HG02973 (cell line): ENCODE measurements at regions not wholly inside any gene's neighbourhood (a gene's known extent, or its start where the extent isn't known, plus 50 kb on each side); places are given as distances from the start of the nearest gene placed in this dataset.
"Not testable (repeated sequence)": the region's sequence is repeated elsewhere in the genome, so short reads cannot be mapped to it uniquely, and the experiment has no call there.

Experiments
- ATAC-seq: cut with Tn5 transposase; IDR thresholded peaks from one replicate; pipeline ENCODE4 v1.9.1; 2021; ENCODE audit warnings: moderate library complexity; ENCODE audit not compliant: unreplicated experiment

DNA sequence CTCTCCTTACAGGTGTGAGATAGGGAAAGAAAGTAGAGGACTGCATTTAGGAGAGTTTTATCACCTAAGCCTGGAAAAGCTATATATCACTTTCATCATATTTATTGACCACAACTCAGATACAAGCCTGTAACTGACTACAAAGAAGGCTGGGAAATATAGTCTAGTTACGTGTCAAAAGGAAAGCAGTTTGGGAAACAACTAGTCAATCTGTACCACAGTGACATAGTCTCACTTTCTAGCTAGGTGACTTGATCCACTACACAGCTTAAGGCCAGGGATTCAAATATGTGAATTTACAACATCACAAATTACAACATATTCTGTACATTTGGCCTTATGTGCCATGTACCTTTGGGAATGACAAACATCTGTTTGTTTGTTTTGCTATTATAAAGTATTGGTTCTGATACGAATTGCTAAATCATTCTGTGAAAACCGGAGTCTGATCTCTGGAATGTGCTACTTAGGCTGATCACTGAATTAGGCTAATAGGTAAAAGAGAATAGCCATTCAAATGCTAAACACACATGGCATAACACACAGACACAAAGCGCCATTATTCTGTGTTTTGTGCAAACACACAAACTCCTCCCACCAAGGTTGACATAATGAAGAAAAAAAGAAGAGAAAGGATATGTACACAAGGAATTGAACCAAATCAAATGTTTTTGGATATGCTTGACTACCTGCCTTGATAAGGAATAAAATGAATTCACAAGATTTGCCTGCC lies 279.8 kb downstream of the DUSP6 start:
- no peak for ATAC-seq

DNA sequence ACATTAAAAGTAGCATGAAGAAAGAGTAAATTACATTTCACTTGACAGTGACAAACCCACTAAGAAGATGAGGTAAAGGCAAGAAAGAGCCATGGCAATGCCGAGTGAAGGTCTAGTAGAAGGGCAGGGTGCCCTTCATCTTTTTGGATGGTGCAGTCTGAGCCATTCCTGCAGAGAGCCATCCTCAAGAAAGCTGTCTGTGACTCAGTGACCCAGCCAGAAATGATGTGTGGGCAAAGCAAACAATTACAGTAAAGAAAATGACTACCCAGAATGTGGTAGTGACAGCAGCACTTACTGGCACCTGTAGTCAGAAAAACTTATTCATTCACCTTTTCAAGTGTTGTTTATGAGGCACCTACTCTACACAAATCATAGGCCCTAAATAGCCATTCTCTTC lies 281.7 kb downstream of the DUSP6 start:
- no peak for ATAC-seq

DNA sequence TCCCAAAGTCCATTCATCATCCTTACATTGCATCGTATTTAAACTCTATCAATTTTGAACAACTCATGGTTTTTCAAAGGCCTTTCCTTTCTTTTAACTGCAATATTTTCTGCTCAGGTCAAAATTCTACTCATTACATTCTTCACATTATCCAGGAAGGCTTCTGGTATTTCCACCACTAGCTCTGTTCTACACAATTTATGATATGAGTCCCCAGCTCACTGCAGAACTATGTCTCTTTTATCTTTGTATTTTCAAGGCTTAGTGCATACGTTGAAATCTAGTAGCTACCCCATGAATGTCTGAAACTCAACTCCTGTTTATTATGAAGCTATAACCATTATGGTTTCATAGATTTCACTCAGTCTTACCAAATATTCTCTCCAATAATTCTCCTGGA lies 282.9 kb downstream of the DUSP6 start:
- no peak for ATAC-seq

DNA sequence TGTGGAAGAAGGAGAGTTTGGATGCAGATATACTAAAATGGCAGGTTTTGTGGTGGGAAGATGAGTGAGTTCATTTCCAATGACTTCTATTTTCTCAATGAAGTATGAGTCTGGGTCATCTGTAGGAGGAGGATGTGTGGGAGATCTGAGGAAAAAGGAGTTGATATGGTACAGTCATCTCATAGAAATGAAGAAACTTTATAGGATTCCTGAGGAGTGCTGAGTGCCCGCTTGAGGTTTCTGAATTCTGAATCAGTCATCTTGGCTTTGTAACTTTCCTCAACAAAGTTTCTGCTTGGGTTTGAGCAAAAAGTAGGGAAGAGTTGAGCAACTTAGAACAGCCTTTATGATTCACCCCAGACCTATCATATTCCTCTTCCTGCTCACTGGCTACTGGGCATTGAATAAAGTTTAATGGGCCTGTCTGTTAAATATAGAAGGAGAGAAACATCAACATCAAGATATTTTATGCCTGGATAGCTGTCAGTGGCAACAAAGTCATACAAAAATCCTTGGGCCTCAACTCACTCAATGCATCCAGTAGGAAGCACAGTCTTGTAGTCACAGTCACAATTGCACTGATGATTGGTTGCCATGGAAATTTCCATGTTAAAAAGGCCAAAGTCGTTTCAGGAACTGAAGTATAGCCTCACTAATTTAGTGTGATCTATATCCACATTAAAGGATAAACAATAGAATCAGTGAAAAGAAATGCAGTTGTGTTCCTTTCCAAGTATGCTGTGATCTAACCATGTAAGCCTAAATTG lies 284.7 kb downstream of the DUSP6 start:
- ATAC-seq, result no peak

DNA sequence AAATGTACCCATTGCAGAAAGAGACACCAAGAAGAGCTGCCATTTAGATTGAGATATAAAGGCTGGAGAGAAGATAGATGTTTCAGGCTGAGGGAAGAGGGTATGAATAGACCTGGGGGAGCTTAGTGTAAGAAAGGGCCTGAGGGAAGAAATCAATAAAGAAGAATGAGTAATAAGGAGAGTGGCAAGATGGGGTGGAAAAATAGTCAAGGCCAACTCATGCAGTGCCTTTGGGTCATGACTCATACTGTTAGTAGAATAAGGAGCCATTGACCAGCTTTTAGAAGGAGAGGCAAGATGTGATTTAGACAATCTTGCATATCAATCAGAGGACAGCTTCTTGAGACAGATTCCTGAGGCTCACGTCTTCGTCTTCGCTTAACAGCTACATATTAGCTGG lies 287.5 kb downstream of the DUSP6 start:
- ATAC-seq, result no peak

DNA sequence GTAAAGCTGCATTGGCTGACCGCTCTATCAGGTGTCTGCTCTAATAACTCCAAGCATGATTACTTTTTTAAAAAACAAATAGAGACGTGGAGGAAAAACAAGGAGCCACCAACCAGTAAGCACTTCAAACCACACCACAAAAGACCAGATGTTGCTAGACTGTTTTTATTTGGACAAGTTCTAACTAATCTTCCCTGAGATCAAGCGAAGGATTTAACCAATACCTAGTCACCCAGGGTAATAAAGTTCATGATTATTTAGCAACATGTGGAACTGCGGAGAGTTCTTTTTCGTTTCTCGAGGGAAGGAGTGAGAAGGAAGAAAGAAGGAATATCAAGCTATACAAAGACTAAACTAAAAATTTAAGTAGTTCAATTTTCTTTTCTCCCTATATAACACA lies 288.1 kb downstream of the DUSP6 start:
- ATAC-seq, result no peak

DNA sequence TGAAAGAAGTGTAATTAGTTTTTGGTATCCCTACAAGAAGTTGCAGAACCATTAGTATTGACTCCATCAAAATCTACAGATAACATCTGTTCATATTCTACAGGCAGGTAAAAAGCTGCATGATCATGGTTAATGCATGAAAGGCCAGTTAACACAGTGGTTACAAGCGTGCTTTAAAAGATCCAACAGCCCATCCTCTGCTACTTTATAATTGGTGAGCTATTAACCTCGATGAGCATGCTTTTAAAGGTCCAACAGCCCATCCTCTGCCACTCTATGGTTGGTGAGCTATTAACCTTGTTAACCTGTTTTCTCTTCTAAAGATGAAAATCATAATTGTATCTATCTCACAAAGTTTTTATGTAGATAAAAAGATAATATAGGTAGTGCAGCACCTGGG lies 289.3 kb downstream of the DUSP6 start:
- no peak for ATAC-seq

DNA sequence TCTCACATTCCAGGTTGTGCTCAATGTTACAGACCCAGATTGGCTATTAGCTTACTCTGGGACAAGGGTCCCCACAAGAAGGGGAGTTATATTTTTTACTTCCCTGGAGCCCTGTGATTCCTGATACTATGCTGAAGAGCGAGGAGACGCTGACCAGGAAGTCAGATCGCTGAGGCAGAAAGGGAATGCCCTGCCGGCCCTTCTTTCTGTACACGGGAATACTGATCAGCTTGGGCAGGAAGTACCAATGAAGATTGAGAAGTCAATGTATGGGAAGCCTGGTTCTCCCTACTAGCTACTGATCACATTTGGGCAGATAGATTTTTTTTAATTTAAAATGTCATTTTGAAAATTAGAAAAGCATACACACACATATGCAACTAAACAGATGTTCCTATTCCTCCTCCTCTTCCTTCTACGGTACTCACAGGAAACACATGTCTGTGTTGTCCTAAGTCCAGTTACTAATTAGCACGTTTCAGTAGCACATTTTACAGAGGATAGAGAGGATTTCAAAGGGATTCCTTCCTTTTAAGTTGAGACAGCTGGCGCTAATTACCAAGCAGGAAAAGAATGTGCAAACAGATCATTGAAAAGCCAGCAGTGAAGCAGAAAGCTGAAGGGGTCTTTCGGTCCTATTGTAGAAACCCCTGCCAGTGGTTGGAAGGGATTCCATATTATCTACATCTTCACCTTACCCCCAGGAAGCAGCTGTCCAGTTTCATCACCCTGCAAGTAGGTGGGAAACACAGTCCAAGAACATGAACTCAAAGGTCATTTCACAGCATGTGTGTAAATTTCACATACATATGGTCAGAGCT lies 292.4 kb downstream of the DUSP6 start:
- ATAC-seq, result no peak

DNA sequence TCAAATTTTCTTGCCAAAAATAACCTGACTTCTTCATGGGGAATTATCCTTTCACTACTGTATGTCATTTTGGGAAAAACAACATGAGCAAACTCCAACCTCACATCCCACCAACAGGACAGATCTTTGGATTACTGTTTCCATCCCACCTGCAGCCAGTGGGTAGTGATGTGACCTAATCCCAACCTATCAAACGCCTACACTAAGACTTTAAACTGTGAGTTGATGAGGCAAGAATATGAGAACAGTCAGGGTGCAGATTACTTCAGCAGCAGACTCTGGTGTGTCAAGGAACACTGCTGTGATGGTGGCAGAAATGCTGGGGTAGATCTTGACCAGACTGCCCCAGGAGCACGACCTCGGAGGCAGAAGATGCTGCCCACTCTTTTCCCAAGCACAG lies 293.2 kb downstream of the DUSP6 start:
- no peak for ATAC-seq

DNA sequence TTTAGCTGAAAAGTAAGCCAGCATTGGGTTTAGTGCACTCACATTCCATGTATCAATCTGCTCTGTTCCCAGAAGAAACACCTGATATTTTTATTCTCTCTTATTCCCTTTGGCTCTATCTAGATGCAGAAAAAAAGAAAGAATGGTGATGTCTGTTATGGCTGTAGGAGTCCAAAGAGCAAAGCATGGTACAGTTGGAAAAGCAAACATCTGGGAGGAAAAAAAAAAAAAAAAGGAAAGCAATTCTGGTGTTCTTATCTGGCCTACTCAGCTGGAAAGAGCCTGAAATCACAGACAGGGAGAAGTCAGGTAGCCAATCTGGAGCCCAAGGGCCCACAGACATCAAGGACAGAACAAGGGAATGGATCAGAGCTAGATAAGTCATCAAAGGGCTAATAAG lies 293.9 kb downstream of the DUSP6 start:
- ATAC-seq, result no peak

DNA sequence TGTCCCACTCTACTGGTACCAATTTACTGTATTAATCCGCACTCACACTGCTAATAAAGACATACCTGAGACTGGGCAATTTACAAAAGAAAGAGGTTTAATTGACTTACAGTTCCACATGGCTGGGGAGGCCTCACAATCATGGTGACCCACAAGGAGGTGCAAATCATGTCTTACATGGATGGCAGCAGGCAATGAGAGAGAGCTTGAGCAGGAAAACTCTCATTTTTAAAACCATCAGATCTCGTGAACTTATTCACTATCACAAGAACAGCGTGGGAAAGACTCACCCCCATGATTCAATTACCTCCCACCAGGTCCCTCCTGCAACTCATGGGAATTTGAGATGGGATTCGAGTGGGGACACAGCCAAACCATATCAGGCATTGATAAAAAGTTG lies 298.5 kb downstream of the DUSP6 start:
- ATAC-seq, result not testable (repeated sequence)

DNA sequence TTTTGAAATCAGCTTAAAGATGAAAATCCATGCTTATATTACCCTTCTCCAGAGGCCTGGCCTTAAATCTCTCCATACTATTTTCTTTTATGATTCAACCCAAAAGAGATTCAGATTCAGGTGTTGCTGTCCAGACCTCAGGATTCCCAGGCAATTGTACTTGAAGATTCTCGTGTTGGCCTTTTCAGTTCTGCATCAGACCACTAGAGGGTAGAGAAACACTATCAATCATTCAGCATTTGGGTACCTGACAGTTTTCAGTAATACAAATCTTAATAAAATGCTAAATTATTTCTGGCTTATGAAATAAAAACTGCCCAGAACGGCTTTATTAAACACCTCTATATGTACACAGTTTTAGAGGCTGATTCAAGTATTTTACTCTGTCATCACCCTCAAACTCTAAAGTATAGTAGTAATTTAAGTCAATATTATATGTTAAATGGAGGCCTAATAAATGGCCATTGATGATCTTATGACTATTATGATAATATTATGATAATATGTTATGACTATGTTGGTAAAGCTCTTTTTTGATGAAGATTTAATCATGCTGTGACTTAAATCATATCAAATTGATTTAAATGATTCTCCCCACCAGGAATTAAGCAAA lies 301.1 kb downstream of the DUSP6 start:
- peak; percentile 67 for ATAC-seq

DNA sequence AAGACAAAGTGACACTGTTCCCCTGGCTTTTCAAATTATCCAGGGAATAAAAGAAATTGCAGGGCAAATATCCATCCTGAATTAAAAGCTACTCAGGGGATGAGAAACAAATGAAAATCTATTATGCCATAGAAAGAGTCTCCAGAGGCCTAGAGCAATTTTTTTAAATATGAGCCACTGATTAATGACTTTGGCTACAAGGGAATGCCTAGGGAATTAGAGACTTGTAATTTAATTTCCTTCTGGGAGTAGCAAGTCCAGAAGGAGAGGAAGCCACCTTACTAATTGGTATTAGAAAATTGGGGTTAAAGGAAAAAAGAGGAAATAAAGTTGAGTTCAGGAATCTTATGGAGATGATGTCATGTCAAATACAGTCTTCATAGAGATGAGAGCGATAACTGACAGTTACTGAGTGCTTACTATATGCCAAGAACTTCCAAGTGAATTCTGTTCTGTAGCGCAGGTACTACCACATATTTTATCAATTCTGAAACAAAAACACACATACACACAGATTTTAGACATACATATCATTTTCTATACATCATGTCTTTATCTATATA lies 304.4 kb downstream of the DUSP6 start:
- ATAC-seq, result no peak

DNA sequence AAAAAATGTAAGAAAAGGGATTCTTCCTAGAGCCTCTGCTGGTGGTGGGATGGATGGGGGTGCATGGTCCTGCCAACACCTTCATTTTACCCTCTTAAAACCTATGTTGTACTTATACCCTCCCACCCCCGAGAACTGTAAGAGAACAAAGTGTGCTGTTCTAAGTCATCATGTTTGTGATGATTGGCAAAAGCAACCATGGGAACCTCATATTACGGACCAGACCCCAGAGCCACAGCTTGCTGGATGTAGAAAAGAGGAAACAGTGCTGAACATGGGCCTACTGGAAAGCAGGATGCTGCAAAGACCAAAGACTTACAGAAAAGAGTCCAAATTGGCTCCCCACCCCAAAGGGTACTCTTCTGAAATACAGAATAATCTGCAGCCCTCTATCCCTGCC lies 311.2 kb downstream of the DUSP6 start:
- ATAC-seq, result no peak

DNA sequence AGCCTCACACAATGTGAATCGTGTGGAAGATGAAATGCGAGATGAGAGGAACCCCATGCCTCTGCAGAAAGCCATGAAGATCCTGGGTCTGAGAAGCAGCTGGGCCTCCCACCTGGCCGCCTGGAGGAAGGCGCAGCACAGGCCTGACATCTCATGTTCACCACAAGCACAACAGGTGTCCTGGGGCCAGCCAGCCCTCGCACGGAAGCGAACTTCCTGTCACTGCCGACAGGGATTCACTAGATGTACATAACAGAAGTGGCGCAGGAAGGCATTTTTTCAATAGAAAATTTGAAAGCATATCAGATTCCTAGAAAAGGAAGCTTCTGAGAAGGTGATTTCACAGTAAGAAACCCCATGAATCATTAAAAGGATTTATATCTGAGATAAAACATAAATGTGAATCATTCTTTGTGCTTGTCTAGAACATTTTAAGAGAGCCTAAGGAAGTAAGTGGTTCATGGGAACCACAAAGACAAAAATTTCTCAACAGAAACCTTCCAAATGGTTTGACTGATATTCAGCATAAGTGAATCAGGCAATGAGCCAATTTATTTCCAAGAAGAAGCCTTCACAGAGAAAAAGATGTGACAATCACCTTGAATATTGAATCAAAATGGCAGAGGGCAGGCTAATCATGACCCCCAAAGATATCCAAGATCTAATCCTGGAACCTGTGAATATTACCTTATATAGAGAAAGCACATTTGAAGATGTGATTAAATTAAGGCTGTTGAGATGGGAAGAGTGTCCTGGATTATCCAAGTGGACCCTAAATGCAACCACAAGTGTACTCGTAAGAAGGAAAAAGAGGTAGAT lies 311.9 kb downstream of the DUSP6 start:
- ATAC-seq, result peak; percentile 98

DNA sequence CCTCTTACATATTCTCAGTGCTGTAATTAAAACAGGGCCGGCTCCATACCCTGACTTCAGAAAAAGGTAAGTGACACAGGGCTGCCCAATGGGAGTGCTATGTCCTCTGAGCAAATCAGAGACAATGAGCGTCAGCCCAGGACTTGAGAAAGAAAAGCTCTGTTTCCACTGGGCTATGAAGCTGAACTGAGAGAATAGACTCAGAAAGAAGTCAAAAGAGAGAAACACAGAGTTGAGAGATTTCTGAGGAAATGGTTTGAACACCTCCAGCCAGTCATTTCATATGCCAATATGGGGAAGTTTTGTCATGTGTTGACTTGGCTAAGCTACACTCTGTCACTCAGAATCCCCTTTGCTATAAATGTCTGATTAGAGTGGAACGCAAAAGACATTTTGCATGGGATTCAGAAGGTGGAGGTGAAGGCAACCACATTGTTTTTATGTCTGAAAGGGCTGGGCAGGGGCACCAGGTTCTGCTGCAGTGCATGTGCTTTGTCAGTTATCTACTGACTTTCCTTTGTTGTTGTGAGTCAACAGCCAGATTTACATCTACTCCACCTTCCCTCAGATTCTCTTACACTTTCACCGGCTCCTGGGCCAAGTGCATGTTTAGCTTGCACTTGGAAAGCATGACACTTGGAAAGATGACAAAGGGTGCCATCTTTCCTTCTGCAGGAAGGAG lies 313.3 kb downstream of the DUSP6 start:
- peak; percentile 41 for ATAC-seq

DNA sequence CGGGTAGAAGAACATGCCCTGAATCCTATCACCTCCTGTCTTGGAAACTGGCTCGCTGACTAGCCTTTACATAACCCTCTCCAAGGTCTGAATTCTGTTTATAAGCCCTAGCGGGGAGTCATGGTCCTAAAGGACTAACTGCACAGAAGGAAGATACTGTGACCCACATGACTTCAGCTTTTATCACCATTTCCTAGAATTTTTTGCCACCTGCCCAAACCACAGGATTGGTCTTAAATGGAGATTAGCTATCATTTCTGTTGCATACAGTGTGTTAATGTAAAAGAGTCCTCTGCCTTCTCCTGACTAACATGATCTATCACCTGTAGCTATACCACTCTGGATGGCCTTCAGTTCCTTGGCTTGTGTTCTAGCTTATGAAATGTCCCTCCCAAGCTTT lies 319.2 kb downstream of the DUSP6 start:
- no peak for ATAC-seq

DNA sequence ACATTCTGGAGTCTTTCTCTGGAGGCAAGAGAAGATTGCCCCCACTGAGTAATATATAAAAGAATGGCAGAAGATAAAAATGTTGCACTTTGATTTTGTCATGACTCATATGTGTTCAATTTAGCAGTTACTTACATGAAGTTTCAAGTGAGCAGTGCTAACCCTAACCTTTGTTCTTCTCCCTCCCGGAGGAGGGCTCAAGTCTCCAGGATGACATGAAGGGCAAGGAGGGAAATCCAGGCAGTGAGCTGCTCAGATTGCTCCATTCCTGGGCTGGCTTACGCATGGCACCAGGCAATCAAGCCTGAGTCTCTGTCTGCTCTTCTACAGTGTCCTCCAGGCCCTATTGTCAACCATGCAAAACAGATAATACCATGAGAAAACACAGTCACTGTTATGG lies 322.3 kb downstream of the DUSP6 start:
- ATAC-seq, result no peak

DNA sequence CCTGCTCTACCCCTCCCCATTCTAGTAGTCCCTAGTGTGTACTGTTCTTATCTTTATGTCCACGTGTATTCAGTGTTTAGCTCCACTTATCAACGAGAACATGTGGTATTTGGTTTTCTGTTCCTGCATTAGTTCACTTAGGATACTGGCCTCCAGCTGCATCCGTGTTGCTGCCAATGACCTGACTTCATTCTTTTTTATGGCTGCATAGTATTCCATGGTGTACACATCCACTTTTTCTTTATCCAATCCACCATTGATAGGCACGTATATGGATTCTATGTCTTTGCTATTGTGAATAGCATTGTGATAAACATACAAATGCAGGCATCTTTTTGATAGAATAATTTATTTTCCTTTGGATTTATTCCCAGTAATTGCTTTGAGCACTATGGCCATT lies 327.7 kb downstream of the DUSP6 start:
- ATAC-seq, result no peak

DNA sequence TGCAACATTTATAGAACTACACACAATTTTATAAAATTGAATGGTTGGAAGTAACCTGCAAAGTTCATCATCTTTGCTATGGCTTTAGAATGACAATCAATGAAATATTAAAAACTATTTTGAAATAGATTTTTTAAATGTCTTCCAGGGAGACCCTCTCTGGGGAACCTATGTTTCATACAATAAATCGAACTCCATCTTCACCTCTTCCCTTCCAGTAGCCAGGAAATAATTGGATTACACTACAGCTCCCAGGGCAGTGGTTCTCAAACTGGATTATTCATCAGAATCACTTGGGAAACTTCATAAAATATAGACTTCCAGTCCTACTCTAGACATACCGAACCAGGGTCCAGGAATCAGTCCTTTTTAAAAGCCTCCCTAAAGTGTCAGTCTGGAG lies 328.4 kb downstream of the DUSP6 start:
- no peak for ATAC-seq
